Activated T-cell treated with anti-CD3 and anti-CD28 coated beads, Interleukin-2, amount 50 U/mL, for 24 hours (primary cell): ENCODE measurements at regions not wholly inside any gene's neighbourhood (a gene's known extent, or its start where the extent isn't known, plus 50 kb on each side); places are given as distances from the start of the nearest gene placed in this dataset.

Source experiments
- DNase-seq: peaks from one replicate; pipeline ENCODE4 v3.0.0-alpha.2; 2020
- H3K27ac Mint-ChIP-seq: 2 replicates; pipeline ENCODE4 v1.8.0; 2020; ENCODE audit warnings: mild to moderate bottlenecking, mixed read lengths
- H3K27me3 Mint-ChIP-seq: 2 replicates; pipeline ENCODE4 v1.8.0; 2020; ENCODE audit warnings: mixed read lengths
- H3K36me3 Mint-ChIP-seq: 2 replicates; pipeline ENCODE4 v1.8.0; 2020; ENCODE audit warnings: low read depth, mixed read lengths
- H3K4me1 Mint-ChIP-seq: 2 replicates; pipeline ENCODE4 v1.8.0; 2020; ENCODE audit warnings: low read depth, mixed read lengths
- H3K4me3 Mint-ChIP-seq: 2 replicates; pipeline ENCODE4 v1.8.0; 2020; ENCODE audit warnings: mild to moderate bottlenecking, moderate library complexity, mixed read lengths
- H3K9me3 Mint-ChIP-seq: 2 replicates; pipeline ENCODE4 v1.8.0; 2020; ENCODE audit warnings: mixed read lengths

DNA sequence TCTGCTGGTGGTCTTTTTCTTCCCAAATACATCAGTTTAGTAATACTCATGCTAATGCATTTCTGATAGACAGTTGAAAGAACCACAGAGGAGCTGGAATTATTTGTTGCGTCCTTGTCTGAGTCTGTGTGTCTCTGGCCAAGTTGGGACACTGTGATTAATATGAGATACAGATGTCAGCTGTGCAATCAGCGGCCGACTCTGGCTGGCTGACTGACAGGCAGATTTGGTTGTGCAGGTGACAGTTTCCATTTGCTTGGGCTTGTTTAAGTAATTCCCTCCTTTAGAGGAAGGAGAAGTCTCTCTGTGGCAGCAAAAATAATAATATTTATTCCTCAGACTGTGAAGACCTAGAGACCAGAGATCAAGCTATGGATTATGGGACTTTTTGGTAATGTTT lies 176.2 kb upstream of the CHRM2 start:
- Mint-ChIP-seq H3K27ac (no peak overlapping the region), H3K4me1 (no peaks in the 10 kb centered on the region), H3K9me3 (peaks cover 16% of the 10 kb centered on the region), H3K4me3 (no peak overlapping the region), H3K27me3 (no peaks in the 10 kb centered on the region), H3K36me3 (no peaks in the 10 kb centered on the region)
- DNase-seq: no peak

DNA sequence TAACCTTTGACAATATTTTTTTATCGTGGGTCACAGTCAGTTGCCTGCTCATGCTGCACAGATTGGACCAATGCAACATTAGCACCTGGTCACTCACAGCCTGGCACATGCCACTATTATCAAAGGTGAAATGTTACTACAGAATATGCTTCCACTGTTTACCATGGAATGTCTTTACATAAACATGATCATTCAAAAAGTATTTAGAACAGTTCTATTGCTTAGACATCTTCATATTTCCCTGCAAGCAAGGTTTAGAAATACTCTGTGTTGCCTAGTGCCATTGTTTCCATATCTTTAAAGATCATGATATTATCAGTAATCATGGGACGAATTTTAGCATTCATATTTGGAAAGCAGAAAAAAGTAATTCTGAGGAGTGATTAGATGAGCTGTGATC lies 179.9 kb upstream of the CHRM2 start:
- H3K36me3 Mint-ChIP-seq: no peaks in the 10 kb centered on the region
- DNase-seq: no peak
- H3K27ac Mint-ChIP-seq: no peak overlapping the region
- no peaks in the 10 kb centered on the region for H3K27me3 Mint-ChIP-seq
- H3K9me3 Mint-ChIP-seq: peaks cover 6% of the 10 kb centered on the region
- no peaks in the 10 kb centered on the region for H3K4me1 Mint-ChIP-seq
- no peak overlapping the region for H3K4me3 Mint-ChIP-seq

- H3K4me3 Mint-ChIP-seq: no peak overlapping the region
- H3K27ac Mint-ChIP-seq: no peak overlapping the region
- DNase-seq: no peak
- no peaks in the 10 kb centered on the region for H3K36me3 Mint-ChIP-seq
- no peaks in the 10 kb centered on the region for H3K27me3 Mint-ChIP-seq
- H3K4me1 Mint-ChIP-seq: no peaks in the 10 kb centered on the region
- peaks cover 6% of the 10 kb centered on the region for H3K9me3 Mint-ChIP-seq
Observed at GRCh38 chr7:136687693-136688322, 180.6 kb upstream of the CHRM2 start.

GRCh38 chr7:136685501-136686173 lies 182.8 kb upstream of the CHRM2 start:
- no peak for DNase-seq
- Mint-ChIP-seq H3K4me3 (no peak overlapping the region), H3K27ac (no peak overlapping the region), H3K27me3 (no peaks in the 10 kb centered on the region), H3K36me3 (no peaks in the 10 kb centered on the region), H3K4me1 (no peaks in the 10 kb centered on the region), H3K9me3 (peaks cover 3% of the 10 kb centered on the region)

- Mint-ChIP-seq H3K27me3 (no peaks in the 10 kb centered on the region), H3K4me3 (no peak overlapping the region), H3K27ac (no peak overlapping the region), H3K9me3 (peaks cover 24% of the 10 kb centered on the region), H3K4me1 (no peaks in the 10 kb centered on the region), H3K36me3 (no peaks in the 10 kb centered on the region)
- no peak for DNase-seq
Observed at GRCh38 chr7:136677471-136678365, 190.7 kb upstream of the CHRM2 start.

DNA sequence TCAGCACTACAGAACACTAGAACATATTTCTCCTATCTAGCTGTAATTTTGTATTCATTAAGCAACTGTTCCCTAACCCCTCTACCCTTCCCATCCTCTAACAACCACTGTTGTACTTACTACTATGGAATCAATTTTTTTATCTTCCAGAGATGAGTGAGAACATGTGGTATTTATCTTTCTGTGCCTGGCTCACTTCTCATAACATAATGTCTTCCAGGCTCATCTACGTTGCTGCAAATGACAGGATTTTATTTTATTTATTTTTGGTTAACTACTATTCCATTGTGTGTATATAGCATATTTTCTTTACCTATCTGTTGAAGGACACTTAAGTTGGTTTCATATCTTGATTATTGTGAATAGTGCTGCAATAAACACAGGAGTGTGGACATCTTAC lies 200.9 kb upstream of the CHRM2 start:
- Mint-ChIP-seq H3K4me1 (no peaks in the 10 kb centered on the region), H3K27ac (no peak overlapping the region), H3K9me3 (peaks cover 19% of the 10 kb centered on the region), H3K36me3 (no peaks in the 10 kb centered on the region), H3K4me3 (no peak overlapping the region), H3K27me3 (no peaks in the 10 kb centered on the region)
- no peak for DNase-seq

DNA sequence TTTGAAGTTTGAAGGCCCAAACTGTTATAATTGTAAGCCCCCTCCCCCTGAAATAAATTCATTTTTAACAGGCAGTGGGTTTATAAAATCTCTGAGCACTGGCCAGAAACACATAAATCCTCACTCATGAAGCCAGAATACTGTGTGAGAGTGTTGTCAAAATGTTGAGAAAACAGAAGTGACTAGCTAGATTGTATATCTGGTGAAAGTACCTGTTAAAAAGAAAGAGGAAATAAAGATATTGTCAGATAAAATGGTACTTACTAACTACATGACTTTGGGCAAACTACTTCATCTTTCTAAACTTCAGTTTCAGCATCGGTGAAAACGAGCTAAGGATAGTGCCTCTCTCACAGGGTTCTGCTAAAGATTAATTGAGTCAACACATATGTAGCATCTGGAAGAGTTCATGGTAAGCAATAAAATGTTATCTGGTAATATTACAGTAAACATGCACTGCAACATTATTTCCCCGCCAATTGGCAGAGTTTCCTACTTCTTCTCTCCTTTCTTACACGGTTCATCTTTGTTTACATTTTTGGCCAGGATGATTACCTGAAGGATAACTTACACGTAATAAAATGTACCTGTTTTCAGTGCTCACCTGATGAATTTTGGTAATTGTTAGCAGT lies 202.5 kb upstream of the CHRM2 start:
- H3K4me3 Mint-ChIP-seq: no peak overlapping the region
- no peaks in the 10 kb centered on the region for H3K36me3 Mint-ChIP-seq
- H3K9me3 Mint-ChIP-seq: peaks cover 7% of the 10 kb centered on the region
- no peaks in the 10 kb centered on the region for H3K27me3 Mint-ChIP-seq
- no peaks in the 10 kb centered on the region for H3K4me1 Mint-ChIP-seq
- no peak overlapping the region for H3K27ac Mint-ChIP-seq
- DNase-seq: no peak

DNA sequence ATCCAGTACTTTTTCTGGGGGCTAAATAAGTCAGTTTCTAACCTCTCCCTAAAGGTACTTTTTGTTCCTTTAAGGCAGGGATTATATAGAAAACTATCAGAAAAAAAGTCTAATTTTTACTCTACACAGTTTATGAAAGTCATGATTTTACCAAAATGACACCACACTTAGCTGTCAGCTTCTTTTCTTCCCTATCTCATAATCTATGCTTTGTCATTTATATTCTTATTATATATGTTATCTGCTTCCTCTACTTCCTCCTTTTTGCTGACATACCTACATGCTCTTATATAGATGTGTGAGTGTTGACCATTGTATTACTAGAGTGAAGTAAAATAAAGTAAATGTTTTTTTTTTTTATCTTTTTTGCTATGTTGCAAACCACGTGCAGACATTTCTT lies 203.9 kb upstream of the CHRM2 start:
- Mint-ChIP-seq H3K27ac (no peak overlapping the region), H3K36me3 (no peaks in the 10 kb centered on the region), H3K9me3 (peaks cover 6% of the 10 kb centered on the region), H3K4me3 (no peak overlapping the region), H3K27me3 (no peaks in the 10 kb centered on the region), H3K4me1 (no peaks in the 10 kb centered on the region)
- no peak for DNase-seq

- Mint-ChIP-seq H3K4me3 (no peak overlapping the region), H3K36me3 (no peaks in the 10 kb centered on the region)
Observed at GRCh38 chr7:136657482-136657921, 210.9 kb upstream of the CHRM2 start.

GRCh38 chr7:136656516-136656915 lies 211.9 kb upstream of the CHRM2 start:
- Mint-ChIP-seq H3K27me3 (no peaks in the 10 kb centered on the region), H3K36me3 (no peaks in the 10 kb centered on the region), H3K9me3 (peaks cover under 1% of the 10 kb centered on the region), H3K27ac (no peak overlapping the region), H3K4me1 (no peaks in the 10 kb centered on the region), H3K4me3 (no peak overlapping the region)
- no peak for DNase-seq

More at GRCh38 chr7:136657482-136657921, 210.9 kb upstream of the CHRM2 start:
- Mint-ChIP-seq H3K9me3 (no peaks in the 10 kb centered on the region), H3K27ac (no peak overlapping the region), H3K4me1 (no peaks in the 10 kb centered on the region), H3K27me3 (no peaks in the 10 kb centered on the region)
- DNase-seq: no peak

- H3K27me3 Mint-ChIP-seq: no peaks in the 10 kb centered on the region
- no peaks in the 10 kb centered on the region for H3K36me3 Mint-ChIP-seq
- peaks cover 5% of the 10 kb centered on the region for H3K9me3 Mint-ChIP-seq
- no peak overlapping the region for H3K27ac Mint-ChIP-seq
- no peaks in the 10 kb centered on the region for H3K4me1 Mint-ChIP-seq
- H3K4me3 Mint-ChIP-seq: no peak overlapping the region
- DNase-seq: no peak
Observed at GRCh38 chr7:136655414-136655813, 213.0 kb upstream of the CHRM2 start.

GRCh38 chr7:136654406-136654805 lies 214.0 kb upstream of the CHRM2 start:
- DNase-seq: no peak
- H3K27ac Mint-ChIP-seq: no peak overlapping the region

GRCh38 chr7:136652635-136653370 lies 215.6 kb upstream of the CHRM2 start:
- Mint-ChIP-seq H3K4me3 (no peak overlapping the region), H3K27ac (no peak overlapping the region), H3K27me3 (no peaks in the 10 kb centered on the region), H3K36me3 (no peaks in the 10 kb centered on the region), H3K9me3 (peaks cover 16% of the 10 kb centered on the region), H3K4me1 (no peaks in the 10 kb centered on the region)
- DNase-seq: no peak

More at GRCh38 chr7:136654406-136654805, 214.0 kb upstream of the CHRM2 start:
- Mint-ChIP-seq H3K4me3 (no peak overlapping the region), H3K4me1 (no peaks in the 10 kb centered on the region), H3K36me3 (no peaks in the 10 kb centered on the region), H3K27me3 (no peaks in the 10 kb centered on the region), H3K9me3 (peaks cover 8% of the 10 kb centered on the region)

- no peak overlapping the region for H3K4me3 Mint-ChIP-seq
- H3K36me3 Mint-ChIP-seq: no peaks in the 10 kb centered on the region
- no peak for DNase-seq
- H3K9me3 Mint-ChIP-seq: peaks cover 17% of the 10 kb centered on the region
- no peaks in the 10 kb centered on the region for H3K27me3 Mint-ChIP-seq
- no peak overlapping the region for H3K27ac Mint-ChIP-seq
- no peaks in the 10 kb centered on the region for H3K4me1 Mint-ChIP-seq
Observed at GRCh38 chr7:136640977-136641376, 227.5 kb upstream of the CHRM2 start.
